ENCODE measurements at regions not wholly inside any gene's neighbourhood (a gene's known extent, or its start where the extent isn't known, plus 50 kb on each side); places are given as distances from the start of the nearest gene placed in this dataset.

DNA sequence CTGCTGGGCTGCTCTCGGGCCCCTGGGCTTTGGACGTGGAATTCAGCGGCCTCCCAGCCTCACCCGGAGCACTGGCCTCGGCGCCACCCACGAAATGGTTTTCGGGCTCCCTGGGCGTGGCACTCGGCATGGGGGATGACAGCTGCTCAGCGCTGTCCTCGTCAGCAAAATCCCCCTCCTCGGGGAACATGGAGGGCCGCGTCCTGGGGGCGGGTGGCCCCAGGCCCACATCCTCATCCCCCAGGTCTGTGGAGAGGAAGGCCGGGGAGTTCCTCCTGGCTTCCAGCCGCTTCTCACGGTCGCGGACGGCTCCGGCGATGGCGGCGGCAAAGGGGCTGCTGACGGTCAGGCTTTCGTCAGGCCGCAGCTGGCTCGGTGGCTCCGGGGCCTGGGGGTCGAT lies 88.4 kb downstream of the CTTN start:
- DNase-seq (ENCODE audit: low spot score) = no peak

- no peak for DNase-seq (ENCODE audit: low spot score)
These were observed 88.8 kb downstream of the CTTN start for GRCh38 chr11:70487160-70487559.

DNA sequence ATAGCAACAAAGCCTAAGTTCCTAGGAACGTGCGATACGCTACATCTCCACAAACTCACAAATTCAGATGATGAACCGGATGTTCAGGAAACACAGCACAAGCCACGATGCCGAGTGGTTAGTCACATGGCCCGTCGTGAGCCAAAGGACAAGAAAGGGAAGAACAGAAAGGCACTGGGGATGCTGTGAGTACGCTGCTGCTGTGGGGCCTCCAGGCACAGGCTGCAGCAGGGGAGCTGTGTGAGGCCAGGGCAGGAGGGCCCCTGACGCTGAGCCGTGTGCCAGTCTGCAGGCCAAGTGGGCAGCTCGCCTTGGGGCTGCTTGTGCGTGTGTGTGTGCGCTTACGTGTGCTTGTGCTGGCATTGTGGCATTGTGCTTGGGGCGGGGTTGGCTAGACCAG lies 89.4 kb downstream of the CTTN start:
- DNase-seq (ENCODE audit: low spot score) = no peak

GRCh38 chr11:70488171-70488703 lies 89.9 kb downstream of the CTTN start:
- DNase-seq (ENCODE audit: low spot score) = no peak

GRCh38 chr11:70489276-70489675 lies 90.9 kb downstream of the CTTN start:
- no peak for DNase-seq (ENCODE audit: low spot score)

DNA sequence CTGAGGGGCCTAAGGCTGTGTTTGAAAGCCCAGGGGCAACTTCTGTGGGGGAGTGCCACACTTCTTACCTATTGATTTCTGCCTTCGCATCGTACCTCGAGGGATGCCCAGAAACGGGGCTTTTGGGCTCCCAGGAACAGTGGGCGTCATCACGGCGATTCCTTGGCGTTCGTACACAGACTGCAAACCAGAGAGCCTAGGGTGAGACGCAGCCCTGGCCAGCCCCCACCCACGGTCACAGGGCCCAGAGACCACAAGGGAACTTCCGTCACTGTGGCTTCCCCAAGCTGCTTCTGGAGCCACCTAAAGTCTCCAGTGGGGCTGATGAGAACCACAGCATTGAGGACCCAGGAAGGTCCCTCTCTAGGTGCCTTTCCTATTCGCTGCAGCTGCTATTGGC lies 91.9 kb downstream of the CTTN start:
- DNase-seq (ENCODE audit: low spot score) = no peak

GRCh38 chr11:70490723-70491558 lies 92.6 kb downstream of the CTTN start:
- no peak for DNase-seq (ENCODE audit: low spot score)

DNA sequence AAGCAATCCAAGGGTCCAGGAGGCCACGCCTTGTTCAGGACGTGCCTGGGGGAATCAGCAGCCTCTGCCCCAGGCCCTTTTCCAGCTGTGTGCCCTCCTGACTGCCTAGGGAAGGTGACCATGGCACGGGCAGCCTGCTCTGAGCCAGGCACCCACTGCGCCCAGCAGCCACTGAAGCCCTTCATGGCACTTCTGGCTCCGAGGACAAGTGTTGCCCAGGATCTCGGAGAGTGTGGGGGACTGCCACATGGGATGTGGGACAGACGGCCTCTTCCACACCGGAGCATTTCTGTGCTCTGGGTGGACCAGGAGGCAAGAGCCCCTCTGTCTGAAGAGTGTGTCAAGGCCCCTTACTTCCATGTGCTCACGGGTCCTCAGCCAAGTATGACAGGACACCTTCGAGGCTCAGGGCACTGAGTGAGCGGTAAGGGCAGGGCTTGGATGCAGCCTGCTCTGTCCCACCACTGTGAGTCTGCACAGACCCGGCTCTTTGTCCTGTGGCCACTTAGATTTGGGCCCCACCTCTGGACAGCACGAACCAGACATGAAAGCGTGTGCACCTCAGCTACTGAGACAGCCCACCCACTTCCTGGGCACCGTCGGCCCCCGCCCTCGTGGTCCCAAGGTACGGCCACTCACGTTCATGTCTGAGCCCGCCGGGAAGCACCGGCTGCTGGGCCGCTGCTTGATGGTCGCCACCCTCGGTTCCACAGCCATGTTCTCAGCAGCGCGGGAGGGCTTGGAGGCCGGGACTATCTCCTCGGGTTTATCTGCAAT lies 93.6 kb downstream of the CTTN start:
- no peak for DNase-seq (ENCODE audit: low spot score)

- DNase-seq (ENCODE audit: low spot score) = no peak
These were observed 94.8 kb downstream of the CTTN start for GRCh38 chr11:70493089-70493474.

DNA sequence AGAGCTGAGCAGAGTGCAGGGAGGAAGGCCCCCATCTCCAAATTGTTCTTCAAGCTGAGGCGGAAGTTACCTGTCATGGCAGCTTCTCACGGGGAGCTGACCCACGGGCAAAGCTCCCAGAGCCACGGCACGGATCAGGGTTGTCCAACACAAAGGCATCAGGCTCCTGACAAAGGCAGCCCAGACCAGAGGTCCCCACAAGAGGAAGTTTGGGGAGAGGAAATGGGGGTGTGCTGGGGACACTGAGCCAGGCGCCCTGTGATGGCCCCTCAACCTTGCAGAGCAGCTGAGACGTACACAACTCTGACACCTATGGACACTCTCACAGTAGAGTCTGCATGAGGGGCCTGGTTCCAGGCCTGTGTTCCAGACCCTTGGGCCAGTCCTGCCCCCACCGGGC lies 95.6 kb downstream of the CTTN start:
- DNase-seq (ENCODE audit: low spot score) = no peak

DNA sequence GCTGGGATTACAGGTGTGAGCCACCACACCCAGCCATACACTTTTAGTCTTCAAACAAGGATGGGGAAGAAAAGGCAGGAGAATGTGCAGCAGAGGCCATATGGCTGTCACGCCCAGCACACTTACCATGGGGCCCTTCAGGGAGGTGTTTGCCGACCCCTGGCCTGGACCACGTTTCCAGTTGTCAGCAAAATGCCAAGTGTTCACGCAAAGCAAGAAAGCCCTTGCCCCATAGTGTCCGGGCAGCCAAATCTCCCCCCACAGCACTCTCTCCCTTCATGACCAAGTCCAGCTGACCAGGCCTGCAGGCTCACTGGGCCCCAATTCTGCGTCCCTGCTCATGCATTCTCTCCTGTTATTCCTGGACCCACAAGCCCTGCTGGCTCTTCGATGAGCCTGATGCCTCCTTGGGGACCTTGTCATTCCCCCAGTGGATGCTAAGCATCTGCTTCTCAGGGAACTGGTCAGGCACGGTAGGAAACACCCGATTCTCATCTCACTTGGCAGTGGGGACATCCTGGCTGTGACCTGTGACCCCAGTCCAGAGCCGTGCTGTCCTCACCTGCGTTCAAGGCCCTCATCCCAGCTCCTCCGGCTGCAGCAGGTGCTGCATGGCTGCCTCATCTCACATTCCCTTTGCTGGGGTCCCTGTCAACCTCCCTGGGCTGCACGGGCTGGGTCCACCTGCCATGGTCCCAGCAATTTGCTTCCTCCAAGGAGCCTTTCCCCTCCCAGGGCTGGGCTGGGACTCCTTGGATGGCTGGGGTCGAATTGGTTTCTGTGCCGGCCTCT lies 96.4 kb downstream of the CTTN start:
- no peak for DNase-seq (ENCODE audit: low spot score)

DNA sequence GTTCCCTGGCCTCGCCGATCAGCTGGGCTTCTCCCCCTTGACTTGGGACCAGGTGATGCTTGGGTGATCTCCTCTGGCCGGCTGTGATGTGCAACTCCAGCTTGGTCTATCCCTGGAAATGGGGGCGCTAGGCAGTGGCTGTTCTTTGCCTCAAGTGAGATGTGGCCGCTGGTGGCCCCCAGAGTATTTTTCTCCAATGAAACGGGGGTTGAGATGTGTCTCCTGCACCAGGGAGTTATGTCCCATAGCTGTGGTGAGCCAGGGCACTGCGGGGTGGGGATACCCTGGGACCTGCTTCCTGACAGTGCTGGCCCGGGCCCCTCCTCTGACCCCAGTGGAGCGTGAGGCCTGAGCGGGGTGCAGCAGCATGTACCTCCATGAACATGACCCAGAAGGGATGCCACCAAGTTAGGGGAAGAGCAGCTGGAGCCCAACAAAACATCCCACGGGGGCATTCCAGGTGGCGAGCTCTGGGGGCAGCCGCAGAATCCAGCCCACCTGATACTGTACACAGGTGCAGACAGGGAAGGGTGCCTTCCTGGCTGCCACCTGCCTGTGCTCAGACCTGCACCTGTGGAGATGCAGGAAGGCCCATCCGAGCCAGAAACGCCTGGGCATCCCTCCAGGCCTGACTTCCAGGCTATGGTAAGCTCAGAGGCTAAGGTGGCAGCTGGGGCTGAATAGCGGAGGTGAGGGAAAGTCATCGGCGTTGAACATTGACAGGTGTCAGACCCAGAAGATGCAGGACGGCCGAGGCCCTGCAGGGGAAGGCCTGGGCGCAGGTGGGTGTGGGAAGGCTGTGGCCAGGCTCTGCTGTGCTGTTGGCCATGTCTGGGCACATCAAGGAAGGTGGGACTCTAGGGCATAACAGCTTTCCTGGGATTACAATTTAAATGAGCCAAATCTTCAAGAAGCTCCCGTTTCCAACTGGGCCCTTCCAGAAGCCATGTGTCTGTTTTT lies 97.3 kb downstream of the CTTN start:
- DNase-seq (ENCODE audit: low spot score) = no peak

- no peak for DNase-seq (ENCODE audit: low spot score)
These were observed 98.5 kb downstream of the CTTN start for GRCh38 chr11:70496591-70497535.

GRCh38 chr11:70497536-70498075 lies 99.3 kb downstream of the CTTN start:
- no peak for DNase-seq (ENCODE audit: low spot score)

DNA sequence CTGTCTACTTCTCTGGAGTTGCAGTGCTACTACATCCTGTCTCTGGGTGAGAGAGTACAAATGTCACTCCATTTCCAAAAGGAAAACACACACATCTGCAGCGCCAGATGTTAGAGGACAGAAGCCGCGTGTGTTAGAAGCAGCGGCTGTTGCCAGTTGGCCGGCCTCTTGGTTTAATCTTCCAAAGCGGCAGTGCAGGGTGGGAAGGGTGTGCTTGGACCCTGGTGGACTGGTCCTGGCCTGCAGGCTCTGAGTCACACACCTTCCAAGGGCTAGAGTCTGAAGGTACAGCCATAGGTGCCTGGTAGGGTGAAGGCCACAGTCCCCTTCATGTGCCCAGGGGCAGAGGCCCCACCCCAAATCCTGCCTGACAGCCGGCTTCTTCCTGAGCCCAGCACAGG lies 99.8 kb downstream of the CTTN start:
- DNase-seq (ENCODE audit: low spot score) = no peak

DNA sequence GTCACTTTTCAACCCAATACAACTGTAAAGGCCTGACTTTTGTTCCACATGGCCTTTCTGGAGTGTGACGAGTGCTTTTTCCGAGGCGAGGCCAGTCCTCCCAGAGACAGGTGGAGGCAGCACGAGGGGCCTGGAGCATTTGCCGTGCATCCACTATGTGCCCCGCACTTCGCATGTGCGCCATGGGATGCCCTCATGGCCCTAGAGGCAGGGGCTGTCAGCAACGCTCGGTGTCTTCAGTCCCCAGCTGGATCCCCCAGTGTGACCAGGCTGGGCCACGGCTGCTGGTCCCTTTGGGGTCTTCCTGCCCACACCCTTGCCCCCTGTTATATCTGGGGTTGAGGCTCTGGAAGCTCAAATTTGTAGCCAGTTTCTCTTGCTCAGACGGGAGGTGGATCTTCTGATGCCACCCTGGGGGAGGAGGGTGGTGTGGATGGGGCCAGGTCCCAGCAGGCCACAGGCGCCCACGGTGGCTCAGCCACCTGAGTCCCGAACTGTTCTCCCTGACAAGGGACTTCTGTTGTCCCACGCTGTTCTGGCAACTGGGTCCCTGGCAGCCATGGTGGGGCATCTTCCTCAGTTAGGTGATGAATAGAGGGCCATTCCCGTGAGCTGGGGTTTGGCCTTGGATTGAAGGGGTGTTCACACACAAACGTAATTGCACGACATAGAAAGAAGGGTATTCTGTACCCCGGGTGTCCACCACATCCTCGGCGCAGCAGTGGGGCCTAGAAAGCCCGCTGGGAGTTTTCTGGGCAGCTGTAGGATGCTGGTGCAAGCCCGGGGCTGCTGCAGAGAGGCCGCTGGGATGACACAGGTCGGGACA lies 100.9 kb downstream of the CTTN start:
- no peak for DNase-seq (ENCODE audit: low spot score)

- DNase-seq (ENCODE audit: low spot score) = no peak
These were observed 101.9 kb downstream of the CTTN start for GRCh38 chr11:70500076-70500847.
